GM19023 (cell line): ENCODE measurements at regions not wholly inside any gene's neighbourhood (a gene's known extent, or its start where the extent isn't known, plus 50 kb on each side); places are given as distances from the start of the nearest gene placed in this dataset.

ENCODE experiments used
- ATAC-seq: cut with Tn5 transposase; IDR thresholded peaks from one replicate; pipeline ENCODE4 v1.9.1; 2021; ENCODE audit warnings: mild to moderate bottlenecking, moderate library complexity; ENCODE audit not compliant: unreplicated experiment

GRCh38 chr1:222301652-222302051 lies 246.3 kb downstream of the HHIPL2 start:
- ATAC-seq: no peak

GRCh38 chr1:222299524-222299923 lies 248.4 kb downstream of the HHIPL2 start:
- no peak for ATAC-seq

- ATAC-seq: no peak
Observed at GRCh38 chr1:222290866-222291265, 257.0 kb downstream of the HHIPL2 start.

- no peak for ATAC-seq
Observed at GRCh38 chr1:222288053-222288452, 259.9 kb downstream of the HHIPL2 start.

GRCh38 chr1:222286011-222286410 lies 261.9 kb downstream of the HHIPL2 start:
- ATAC-seq: no peak

- ATAC-seq: no peak
Observed at GRCh38 chr1:222285526-222285925, 262.4 kb downstream of the HHIPL2 start.

GRCh38 chr1:222284466-222284865 lies 263.4 kb downstream of the HHIPL2 start:
- ATAC-seq: no peak

GRCh38 chr1:222283147-222283768 lies 264.6 kb downstream of the HHIPL2 start:
- ATAC-seq: no peak

GRCh38 chr1:222279591-222279990 lies 268.3 kb downstream of the HHIPL2 start:
- ATAC-seq: no peak

GRCh38 chr1:222278501-222278900 lies 269.4 kb downstream of the HHIPL2 start:
- no peak for ATAC-seq

GRCh38 chr1:222275729-222276465 lies 272.0 kb downstream of the HHIPL2 start:
- ATAC-seq: no peak

GRCh38 chr1:222275001-222275728 lies 272.7 kb downstream of the HHIPL2 start:
- no peak for ATAC-seq

- ATAC-seq: no peak
Observed at GRCh38 chr1:222266223-222267196, 281.4 kb downstream of the HHIPL2 start.

GRCh38 chr1:222263791-222264190 lies 284.1 kb downstream of the HHIPL2 start:
- no peak for ATAC-seq

- no peak for ATAC-seq
Observed at GRCh38 chr1:222257027-222257426, 290.9 kb downstream of the HHIPL2 start.

GRCh38 chr1:222256058-222256457 lies 291.8 kb downstream of the HHIPL2 start:
- no peak for ATAC-seq

- ATAC-seq: no peak
Observed at GRCh38 chr1:222252788-222253187, 295.1 kb downstream of the HHIPL2 start.

GRCh38 chr1:222251847-222252246 lies 296.1 kb downstream of the HHIPL2 start:
- no peak for ATAC-seq

- ATAC-seq: no peak
Observed at GRCh38 chr1:222250376-222250775, 297.5 kb downstream of the HHIPL2 start.

- no peak for ATAC-seq
Observed at GRCh38 chr1:222247811-222248310, 300.0 kb downstream of the HHIPL2 start.

- ATAC-seq: no peak
Observed at GRCh38 chr1:222247081-222247480, 300.8 kb downstream of the HHIPL2 start.
